ENCODE measurements at regions not wholly inside any gene's neighbourhood (a gene's known extent, or its start where the extent isn't known, plus 50 kb on each side); places are given as distances from the start of the nearest gene placed in this dataset.

DNA sequence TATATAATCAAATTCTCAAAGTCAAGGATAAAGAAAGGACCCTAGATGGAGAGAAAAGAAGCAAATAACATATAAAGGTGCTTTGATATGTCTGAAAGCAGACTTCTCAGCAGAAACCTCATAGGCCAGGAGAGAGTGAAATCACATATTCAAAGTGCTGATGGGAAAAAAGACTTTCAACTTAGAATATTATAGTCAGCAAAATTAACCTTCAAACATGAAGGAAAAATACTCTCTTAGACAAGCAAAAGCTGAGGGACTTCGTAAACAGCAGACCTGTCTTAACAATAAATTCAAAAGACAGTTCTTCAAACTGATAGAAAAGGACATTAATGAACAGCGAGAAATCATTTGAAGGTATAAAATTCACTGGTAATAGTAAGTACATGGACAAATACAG lies 107.2 kb upstream of the KCNH7 start:
- no peak for DNase-seq
- no peaks in the 10 kb centered on the region for H3K36me3 ChIP-seq
- H3K27ac ChIP-seq = no peak overlapping the region
- no peak overlapping the region for H3K4me3 ChIP-seq
- H3K27me3 ChIP-seq = no peaks in the 10 kb centered on the region
- ATAC-seq (ENCODE audit: low FRiP score in 2 of 2) = no peak
- no peak for TF ChIP-seq EP300 (IDR thresholded peaks at IDR 0.05)
- no peak for TF ChIP-seq POLR2A (IDR thresholded peaks at IDR 0.05)
- TF ChIP-seq CTCF (IDR thresholded peaks at IDR 0.05) = no peak
- peaks cover 0 to 15% (median 3%) of the 10 kb centered on the region in 4 donors for H3K9me3 ChIP-seq
- H3K4me1 ChIP-seq = no peaks in the 10 kb centered on the region
- 83% methylated on average over 2 of the region's 2 CpGs for WGBS, 2 donors

DNA sequence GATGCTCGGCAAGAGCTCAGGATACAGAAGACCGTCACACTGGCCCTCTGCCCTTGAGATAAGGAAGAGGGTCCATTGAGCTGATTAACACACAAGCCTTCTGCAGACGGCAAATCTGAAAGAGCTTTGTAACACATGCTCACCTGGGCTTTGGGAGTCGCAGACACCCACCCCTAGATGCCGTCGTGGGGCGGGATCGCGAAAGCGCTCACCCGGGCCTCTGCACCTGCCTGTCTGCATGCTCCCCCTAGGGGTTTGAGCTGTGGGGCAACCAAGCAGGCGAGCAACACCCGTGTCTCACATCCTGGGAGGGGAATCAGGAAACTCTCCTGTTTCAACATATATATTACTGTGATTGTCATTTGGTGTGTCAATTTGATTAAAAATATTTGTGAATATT lies 99.8 kb upstream of the KCNH7 start:
- peak in 1 of 2 donors; percentile 52 for DNase-seq
- TF ChIP-seq POLR2A (IDR thresholded peaks at IDR 0.05) (no peak), POLR2AphosphoS5 (IDR thresholded peaks at IDR 0.05) (no peak), CTCF (IDR thresholded peaks at IDR 0.05) (no peak), EP300 (IDR thresholded peaks at IDR 0.05) (no peak)
- 88 to 93% methylated on average over 13 of the region's 13 CpGs for WGBS, 2 donors

DNA sequence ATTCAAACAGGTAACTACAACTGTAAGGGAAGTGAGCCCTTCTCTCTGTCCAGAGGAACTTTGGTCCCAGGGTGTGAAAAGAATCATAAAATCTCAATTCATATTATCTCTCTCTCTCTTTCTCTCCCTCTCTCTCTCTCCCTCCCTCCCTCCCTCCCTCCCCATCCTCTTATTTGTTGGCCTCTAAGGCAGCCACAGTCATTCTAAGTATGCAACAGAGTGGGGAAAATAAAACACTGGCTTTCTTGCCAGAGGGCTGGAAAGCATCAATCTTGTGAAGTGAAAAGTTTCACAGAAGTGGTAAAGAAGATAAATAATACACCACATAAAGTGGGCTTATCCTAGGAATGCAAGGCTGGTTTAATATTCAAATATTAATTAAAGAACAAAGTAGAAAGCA lies 95.6 kb upstream of the KCNH7 start:
- Histone ChIP-seq H3K9me3 (no peaks in the 10 kb centered on the region), H3K27me3 (no peaks in the 10 kb centered on the region), H3K4me3 (no peak overlapping the region), H3K4me1 (no peaks in the 10 kb centered on the region), H3K27ac (no peak overlapping the region), H3K36me3 (no peaks in the 10 kb centered on the region)
- DNase-seq = no peak
- ATAC-seq (ENCODE audit: low FRiP score in 2 of 2) = no peak
- no peak for TF ChIP-seq POLR2A (IDR thresholded peaks at IDR 0.05)
- TF ChIP-seq EP300 (IDR thresholded peaks at IDR 0.05) = no peak
- TF ChIP-seq POLR2AphosphoS5 (IDR thresholded peaks at IDR 0.05) = no peak
- no peak for TF ChIP-seq CTCF (IDR thresholded peaks at IDR 0.05)

More for the DNA sequence above, 99.8 kb upstream of the KCNH7 start:
- no peak for ATAC-seq (ENCODE audit: low FRiP score in 2 of 2)
- Histone ChIP-seq H3K4me3 (no peak overlapping the region), H3K4me1 (no peaks in the 10 kb centered on the region), H3K9me3 (peaks cover 0 to 10% (median 2%) of the 10 kb centered on the region in 4 donors), H3K27ac (no peak overlapping the region), H3K27me3 (no peaks in the 10 kb centered on the region), H3K36me3 (no peaks in the 10 kb centered on the region)

- ATAC-seq (ENCODE audit: low FRiP score in 2 of 2) (no peak), DNase-seq (no peak)
- no peaks in the 10 kb centered on the region for H3K27me3 ChIP-seq
- no peaks in the 10 kb centered on the region for H3K36me3 ChIP-seq
- no peak overlapping the region for H3K4me3 ChIP-seq
- H3K27ac ChIP-seq = no peak overlapping the region
- H3K4me1 ChIP-seq = no peaks in the 10 kb centered on the region
- H3K9me3 ChIP-seq = no peaks in the 10 kb centered on the region
- TF ChIP-seq CTCF (IDR thresholded peaks at IDR 0.05) = no peak
- TF ChIP-seq POLR2AphosphoS5 (IDR thresholded peaks at IDR 0.05) = no peak
- no peak for TF ChIP-seq EP300 (IDR thresholded peaks at IDR 0.05)
- no peak for TF ChIP-seq POLR2A (IDR thresholded peaks at IDR 0.05)
Observed at GRCh38 chr2:162932416-162932815, 93.8 kb upstream of the KCNH7 start.

DNA sequence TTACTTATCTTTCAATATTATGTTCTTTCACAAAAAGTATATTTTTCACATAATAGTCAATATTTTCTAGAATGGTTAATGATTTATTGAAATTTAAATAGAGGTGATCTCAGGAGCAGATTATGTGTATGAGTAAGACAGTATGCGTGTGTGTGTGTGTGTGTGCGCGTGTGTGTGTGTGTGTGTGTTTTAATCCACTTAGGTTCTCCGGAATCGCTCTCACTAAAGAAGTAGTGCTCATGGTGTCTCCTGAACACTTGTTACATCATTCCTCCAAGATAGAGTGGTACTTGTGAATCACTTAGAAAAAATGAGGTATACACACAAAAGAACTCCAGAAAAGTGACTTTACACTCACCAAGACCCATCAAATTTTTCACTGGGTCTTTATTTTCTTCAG lies 91.0 kb upstream of the KCNH7 start:
- Histone ChIP-seq H3K27me3 (no peaks in the 10 kb centered on the region), H3K27ac (no peak overlapping the region), H3K4me3 (no peak overlapping the region), H3K36me3 (no peaks in the 10 kb centered on the region), H3K9me3 (no peaks in the 10 kb centered on the region), H3K4me1 (no peaks in the 10 kb centered on the region)
- WGBS, 2 donors = 52 to 69% methylated on average over 5 of the region's 5 CpGs
- TF ChIP-seq CTCF (IDR thresholded peaks at IDR 0.05) (no peak), POLR2A (IDR thresholded peaks at IDR 0.05) (no peak)
- no peak for DNase-seq
- ATAC-seq (ENCODE audit: low FRiP score in 2 of 2) = peak in 1 of 2 donors; percentile 66
